Activated naive CD4-positive, alpha-beta T cell treated with anti-CD3 and anti-CD28 coated beads for 36 hours (primary cell): ENCODE measurements at regions not wholly inside any gene's neighbourhood (a gene's known extent, or its start where the extent isn't known, plus 50 kb on each side); places are given as distances from the start of the nearest gene placed in this dataset.

Experiments used
- CTCF ChIA-PET: fragments of 350-600 bp; sonication (Branson Sonifier 250); formaldehyde crosslinking; loops from one replicate; lab custom pipeline; 2021; ENCODE audit warnings: antibody characterized with exemption; lab: Charles Lee
- DNase-seq: peaks from one replicate; pipeline ENCODE4 v3.0.0-alpha.2; 2020
- H3K27ac Mint-ChIP-seq: one replicate; pipeline ENCODE4 v1.8.0; 2021; ENCODE audit warnings: mild to moderate bottlenecking, mixed read lengths
- H3K27me3 Mint-ChIP-seq: one replicate; pipeline ENCODE4 v1.8.0; 2021; ENCODE audit warnings: low read depth, mixed read lengths
- H3K36me3 Mint-ChIP-seq: one replicate; pipeline ENCODE4 v1.8.0; 2021; ENCODE audit warnings: low read depth, mixed read lengths
- H3K4me1 Mint-ChIP-seq: one replicate; pipeline ENCODE4 v1.8.0; 2021; ENCODE audit warnings: low read depth, mixed read lengths
- H3K4me3 Mint-ChIP-seq: one replicate; pipeline ENCODE4 v1.8.0; 2021; ENCODE audit warnings: mild to moderate bottlenecking, moderate library complexity, mixed read lengths
- H3K9me3 Mint-ChIP-seq: one replicate; pipeline ENCODE4 v1.8.0; 2021; ENCODE audit warnings: mixed read lengths
- intact Hi-C: fragments of 100-400 bp; cut with micrococcal nuclease; formaldehyde crosslinking; loops from one replicate; pipeline ENCODE4 v1.15.1; 2023

GRCh38 chr12:58633479-58633878 is 286.8 kb downstream of the LRIG3 start:
- no peak for DNase-seq
- Mint-ChIP-seq H3K4me1 (no peaks in the 10 kb centered on the region), H3K4me3 (no peak overlapping the region), H3K27me3 (no peaks in the 10 kb centered on the region), H3K27ac (no peak overlapping the region), H3K9me3 (no peaks in the 10 kb centered on the region), H3K36me3 (no peaks in the 10 kb centered on the region)
- intact Hi-C loops, result no loop called here
- CTCF ChIA-PET, result interaction anchor here (1.5 kb wide), 1 partner anchor 16 kb away, joined by 4 read pairs; no protein-coding TSS in a partner anchor

GRCh38 chr12:58639318-58639934 is 280.9 kb downstream of the LRIG3 start:
- no peak for DNase-seq
- intact Hi-C loops, result no loop called here
- H3K27ac Mint-ChIP-seq, result no peak overlapping the region
- H3K4me3 Mint-ChIP-seq, result no peak overlapping the region
- H3K4me1 Mint-ChIP-seq, result no peaks in the 10 kb centered on the region
- CTCF ChIA-PET, result no interaction called here
- H3K9me3 Mint-ChIP-seq, result no peaks in the 10 kb centered on the region
- no peaks in the 10 kb centered on the region for H3K36me3 Mint-ChIP-seq
- no peaks in the 10 kb centered on the region for H3K27me3 Mint-ChIP-seq

GRCh38 chr12:58640314-58640713 is 280.0 kb downstream of the LRIG3 start:
- no peak for DNase-seq
- no peaks in the 10 kb centered on the region for H3K9me3 Mint-ChIP-seq
- no peaks in the 10 kb centered on the region for H3K27me3 Mint-ChIP-seq
- no peak overlapping the region for H3K27ac Mint-ChIP-seq
- intact Hi-C loops, result no loop called here
- no peaks in the 10 kb centered on the region for H3K36me3 Mint-ChIP-seq
- H3K4me3 Mint-ChIP-seq, result no peak overlapping the region
- no peaks in the 10 kb centered on the region for H3K4me1 Mint-ChIP-seq
- CTCF ChIA-PET, result no interaction called here

- Mint-ChIP-seq H3K4me3 (no peak overlapping the region), H3K27me3 (no peaks in the 10 kb centered on the region), H3K4me1 (no peaks in the 10 kb centered on the region), H3K9me3 (no peaks in the 10 kb centered on the region), H3K36me3 (no peaks in the 10 kb centered on the region), H3K27ac (no peak overlapping the region)
- CTCF ChIA-PET, result no interaction called here
- no peak for DNase-seq
- intact Hi-C loops, result no loop called here
These were observed 274.4 kb downstream of the LRIG3 start for GRCh38 chr12:58645946-58646345.

GRCh38 chr12:58647495-58647894 is 272.8 kb downstream of the LRIG3 start:
- DNase-seq, result no peak
- Mint-ChIP-seq H3K27ac (no peak overlapping the region), H3K4me1 (no peaks in the 10 kb centered on the region), H3K9me3 (no peaks in the 10 kb centered on the region), H3K27me3 (no peaks in the 10 kb centered on the region), H3K36me3 (no peaks in the 10 kb centered on the region), H3K4me3 (no peak overlapping the region)
- CTCF ChIA-PET, result interaction anchor here (0.9 kb wide), 1 partner anchor 18 kb away, joined by 3 read pairs; no protein-coding TSS in a partner anchor
- intact Hi-C loops, result no loop called here

- Mint-ChIP-seq H3K36me3 (no peaks in the 10 kb centered on the region), H3K27ac (no peak overlapping the region), H3K4me3 (no peak overlapping the region), H3K27me3 (no peaks in the 10 kb centered on the region), H3K9me3 (peaks cover 3% of the 10 kb centered on the region), H3K4me1 (no peaks in the 10 kb centered on the region)
- no peak for DNase-seq
- intact Hi-C loops, result no loop called here
- CTCF ChIA-PET, result no interaction called here
These were observed 272.1 kb downstream of the LRIG3 start for GRCh38 chr12:58648176-58648575.

GRCh38 chr12:58651850-58652249 is 268.5 kb downstream of the LRIG3 start:
- Mint-ChIP-seq H3K27ac (no peak overlapping the region), H3K4me3 (no peak overlapping the region), H3K9me3 (peaks cover 6% of the 10 kb centered on the region), H3K36me3 (no peaks in the 10 kb centered on the region), H3K27me3 (no peaks in the 10 kb centered on the region), H3K4me1 (no peaks in the 10 kb centered on the region)
- intact Hi-C loops, result no loop called here
- DNase-seq, result no peak
- CTCF ChIA-PET, result interaction anchor here (0.7 kb wide), 1 partner anchor 372 kb away, joined by 3 read pairs; no protein-coding TSS in a partner anchor

GRCh38 chr12:58654021-58654420 is 266.3 kb downstream of the LRIG3 start:
- CTCF ChIA-PET, result no interaction called here
- H3K27me3 Mint-ChIP-seq, result no peaks in the 10 kb centered on the region
- H3K4me1 Mint-ChIP-seq, result no peaks in the 10 kb centered on the region
- H3K4me3 Mint-ChIP-seq, result no peak overlapping the region
- H3K27ac Mint-ChIP-seq, result no peak overlapping the region
- no peaks in the 10 kb centered on the region for H3K36me3 Mint-ChIP-seq
- no peak for DNase-seq
- H3K9me3 Mint-ChIP-seq, result peaks cover 6% of the 10 kb centered on the region
- intact Hi-C loops, result no loop called here

- H3K27ac Mint-ChIP-seq, result no peak overlapping the region
- H3K36me3 Mint-ChIP-seq, result no peaks in the 10 kb centered on the region
- H3K9me3 Mint-ChIP-seq, result peaks cover 6% of the 10 kb centered on the region
- H3K4me1 Mint-ChIP-seq, result no peaks in the 10 kb centered on the region
- H3K4me3 Mint-ChIP-seq, result no peak overlapping the region
- no peak for DNase-seq
- H3K27me3 Mint-ChIP-seq, result no peaks in the 10 kb centered on the region
- CTCF ChIA-PET, result no interaction called here
- intact Hi-C loops, result no loop called here
These were observed 264.9 kb downstream of the LRIG3 start for GRCh38 chr12:58655375-58655774.

GRCh38 chr12:58656254-58657009 is 263.9 kb downstream of the LRIG3 start:
- H3K27me3 Mint-ChIP-seq, result no peaks in the 10 kb centered on the region
- H3K27ac Mint-ChIP-seq, result no peak overlapping the region
- CTCF ChIA-PET, result interaction anchor here (0.9 kb wide), 1 partner anchor 15 kb away, joined by 3 read pairs; no protein-coding TSS in a partner anchor
- DNase-seq, result no peak
- peaks cover 10% of the 10 kb centered on the region for H3K9me3 Mint-ChIP-seq
- H3K4me3 Mint-ChIP-seq, result no peak overlapping the region
- H3K4me1 Mint-ChIP-seq, result no peaks in the 10 kb centered on the region
- intact Hi-C loops, result no loop called here
- no peaks in the 10 kb centered on the region for H3K36me3 Mint-ChIP-seq

GRCh38 chr12:58657190-58657589 is 263.1 kb downstream of the LRIG3 start:
- CTCF ChIA-PET, result interaction anchor here (0.9 kb wide), 1 partner anchor 16 kb away, joined by 3 read pairs; no protein-coding TSS in a partner anchor

GRCh38 chr12:58665375-58665774 is 254.9 kb downstream of the LRIG3 start:
- H3K36me3 Mint-ChIP-seq, result no peaks in the 10 kb centered on the region
- H3K27me3 Mint-ChIP-seq, result no peaks in the 10 kb centered on the region
- DNase-seq, result no peak
- no peak overlapping the region for H3K4me3 Mint-ChIP-seq
- H3K27ac Mint-ChIP-seq, result no peak overlapping the region
- no peaks in the 10 kb centered on the region for H3K4me1 Mint-ChIP-seq
- H3K9me3 Mint-ChIP-seq, result peaks cover 4% of the 10 kb centered on the region
- CTCF ChIA-PET, result interaction anchor here (0.9 kb wide), 1 partner anchor 18 kb away, joined by 3 read pairs; no protein-coding TSS in a partner anchor
- intact Hi-C loops, result no loop called here

More at GRCh38 chr12:58657190-58657589, 263.1 kb downstream of the LRIG3 start:
- Mint-ChIP-seq H3K27me3 (no peaks in the 10 kb centered on the region), H3K27ac (no peak overlapping the region), H3K9me3 (peaks cover 10% of the 10 kb centered on the region), H3K4me3 (no peak overlapping the region), H3K36me3 (no peaks in the 10 kb centered on the region), H3K4me1 (no peaks in the 10 kb centered on the region)
- DNase-seq, result no peak
- intact Hi-C loops, result no loop called here

GRCh38 chr12:58668233-58668632 is 252.1 kb downstream of the LRIG3 start:
- H3K4me1 Mint-ChIP-seq, result no peaks in the 10 kb centered on the region
- DNase-seq, result no peak
- H3K9me3 Mint-ChIP-seq, result peaks cover 2% of the 10 kb centered on the region
- intact Hi-C loops, result no loop called here
- H3K4me3 Mint-ChIP-seq, result no peak overlapping the region
- CTCF ChIA-PET, result no interaction called here
- no peak overlapping the region for H3K27ac Mint-ChIP-seq
- no peaks in the 10 kb centered on the region for H3K36me3 Mint-ChIP-seq
- H3K27me3 Mint-ChIP-seq, result no peaks in the 10 kb centered on the region
